CD4-positive, alpha-beta T cell treated with Interferon alpha-2 for 1 hour (primary cell): ENCODE measurements at regions not wholly inside any gene's neighbourhood (a gene's known extent, or its start where the extent isn't known, plus 50 kb on each side); places are given as distances from the start of the nearest gene placed in this dataset.
A peak's percentile ranks its signal among the peaks of the same experiment; 100 is the strongest.
"Not testable (repeated sequence)": the region's sequence is repeated elsewhere in the genome, so short reads cannot be mapped to it uniquely, and the experiment has no call there.

ENCODE experiments used
- DNase-seq, 2 donors: peaks; one replicate each; pipeline ENCODE4 v3.0.0-alpha.2; 2020 to 2022

DNA sequence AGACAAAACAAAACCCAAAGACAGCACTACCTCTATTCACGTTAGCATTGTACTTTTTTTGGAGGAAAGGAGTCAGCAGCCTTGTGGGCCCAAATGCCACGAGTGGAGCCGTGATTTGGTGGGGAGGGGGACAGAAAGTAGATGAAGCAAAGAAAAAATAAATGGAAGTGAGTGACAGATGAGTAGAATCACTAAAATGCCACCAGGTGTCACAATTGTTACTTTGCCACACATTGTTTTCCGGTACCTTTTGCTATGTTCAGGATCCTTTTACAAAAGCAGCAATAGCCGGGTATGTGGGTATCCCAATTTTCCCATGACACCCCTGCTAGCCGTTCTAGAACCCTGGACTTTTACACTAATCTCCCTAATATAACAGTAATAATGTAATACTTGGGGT, 85.0 kb upstream of the AK4 start:
- peak in 1 of 2 donors; percentile 23 for DNase-seq

- DNase-seq = no peak
Observed at GRCh38 chr1:65064981-65065380, 83.0 kb upstream of the AK4 start.

- DNase-seq = no peak
Observed at GRCh38 chr1:65065524-65066418, 82.2 kb upstream of the AK4 start.

DNA sequence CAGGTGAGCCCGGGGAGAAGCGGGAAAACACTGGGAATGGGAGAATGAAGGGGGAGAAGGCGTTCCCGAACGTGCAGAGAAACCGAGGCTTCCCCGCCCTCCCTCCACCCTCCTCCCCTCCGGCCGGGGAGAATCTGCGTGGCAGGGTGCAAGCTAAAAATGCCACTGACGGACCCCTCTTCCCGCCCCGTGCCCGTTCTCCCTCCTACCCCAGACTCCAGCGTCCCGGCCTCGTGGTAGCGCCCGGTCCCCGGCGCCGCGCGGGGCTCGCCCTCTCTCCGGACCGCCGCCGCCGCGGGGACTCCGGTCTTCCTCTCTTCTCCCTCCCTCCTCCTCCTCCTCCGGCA, 81.6 kb upstream of the AK4 start:
- DNase-seq = no peak

GRCh38 chr1:65066766-65067490, 81.1 kb upstream of the AK4 start:
- DNase-seq = peak; percentile 78 to 88

GRCh38 chr1:65067491-65068201, 80.4 kb upstream of the AK4 start:
- DNase-seq = peak; percentile 61 to 73

DNA sequence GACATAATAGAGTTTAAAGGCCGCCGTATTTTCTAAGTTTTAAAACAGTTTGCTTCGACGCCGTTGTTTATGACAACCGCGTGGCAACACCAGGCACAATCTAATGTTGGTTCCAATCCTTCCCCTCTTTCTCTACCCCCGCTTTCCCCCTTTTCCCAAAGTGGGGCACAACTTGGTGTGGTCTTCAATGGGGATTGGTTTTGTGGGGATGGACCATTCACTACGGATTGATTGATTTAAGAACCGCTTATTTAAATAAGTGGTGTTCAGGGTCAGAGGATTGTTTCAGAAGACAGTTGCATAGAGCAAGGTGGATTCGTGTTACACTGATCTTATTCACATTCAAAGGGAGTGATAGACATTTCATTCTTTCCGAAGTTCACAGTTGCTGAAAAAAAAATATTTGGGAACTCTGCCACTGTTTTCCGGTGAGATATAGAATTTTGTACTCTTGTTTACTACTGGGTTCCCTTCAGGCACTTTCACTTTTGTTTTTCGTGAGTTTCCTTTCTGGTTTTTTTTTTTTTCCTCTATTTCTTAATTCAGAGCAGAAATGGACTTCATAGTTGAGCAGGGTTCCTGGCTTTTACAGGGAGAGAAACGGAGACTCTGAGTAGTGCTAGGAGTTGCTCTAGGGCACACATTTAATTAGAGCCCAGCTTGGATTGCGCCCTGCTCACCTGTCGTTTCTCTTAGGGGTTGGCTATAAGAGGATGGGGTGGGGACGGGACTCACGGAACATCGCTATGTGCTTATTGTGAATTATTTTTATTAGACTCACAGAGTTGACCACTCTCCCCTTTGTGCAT, 79.6 kb upstream of the AK4 start:
- DNase-seq = peak; percentile 17 to 61

GRCh38 chr1:65069011-65069565, 78.9 kb upstream of the AK4 start:
- peak; percentile 18 to 54 for DNase-seq

- no peak for DNase-seq
Observed at GRCh38 chr1:65072845-65073244, 75.2 kb upstream of the AK4 start.

DNA sequence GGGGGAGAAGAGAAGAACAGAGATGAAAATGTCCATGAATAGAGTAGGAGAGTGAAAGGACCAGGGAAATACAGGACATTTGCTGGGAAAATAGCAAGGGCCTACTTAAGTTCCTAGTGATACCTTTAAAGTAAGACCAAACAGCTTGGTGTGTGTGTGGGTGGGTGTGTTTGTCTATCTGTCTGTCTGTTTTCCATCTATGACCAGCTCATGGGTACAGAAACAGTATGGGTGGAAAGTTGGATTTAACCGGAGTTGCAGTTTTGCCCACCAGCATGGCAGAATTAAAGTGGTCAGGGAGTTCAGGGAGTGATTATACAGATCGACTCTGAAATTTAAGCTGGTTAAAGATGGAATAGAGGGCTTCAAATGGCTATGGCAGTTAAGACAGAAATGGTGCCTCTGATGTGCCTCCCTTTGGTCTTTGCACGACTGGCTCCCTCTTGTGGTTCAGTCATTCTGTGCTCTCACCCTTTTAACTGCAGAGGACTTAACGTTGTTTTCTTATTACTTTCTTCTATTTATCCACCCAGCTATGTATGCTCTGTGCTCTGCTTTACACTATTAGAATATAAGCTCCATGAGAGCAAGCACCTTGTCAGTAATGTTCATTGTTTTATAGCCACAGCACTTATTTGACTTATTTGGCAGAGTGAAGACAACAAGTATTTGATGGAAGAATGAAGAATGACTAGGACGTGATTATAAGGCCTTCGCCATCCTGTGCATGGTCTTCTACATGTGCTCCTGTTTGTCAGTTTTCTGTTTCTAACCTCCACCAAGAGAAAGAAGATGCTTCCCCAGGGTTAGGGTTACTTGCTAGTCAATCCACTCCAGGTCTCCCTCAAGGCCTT, 72.7 kb upstream of the AK4 start:
- peak; percentile 74 to 84 for DNase-seq

- DNase-seq = no peak
Observed at GRCh38 chr1:65077369-65077768, 70.6 kb upstream of the AK4 start.

- no peak for DNase-seq
Observed at GRCh38 chr1:65079941-65080340, 68.1 kb upstream of the AK4 start.

GRCh38 chr1:65082346-65083040, 65.5 kb upstream of the AK4 start:
- no peak for DNase-seq

DNA sequence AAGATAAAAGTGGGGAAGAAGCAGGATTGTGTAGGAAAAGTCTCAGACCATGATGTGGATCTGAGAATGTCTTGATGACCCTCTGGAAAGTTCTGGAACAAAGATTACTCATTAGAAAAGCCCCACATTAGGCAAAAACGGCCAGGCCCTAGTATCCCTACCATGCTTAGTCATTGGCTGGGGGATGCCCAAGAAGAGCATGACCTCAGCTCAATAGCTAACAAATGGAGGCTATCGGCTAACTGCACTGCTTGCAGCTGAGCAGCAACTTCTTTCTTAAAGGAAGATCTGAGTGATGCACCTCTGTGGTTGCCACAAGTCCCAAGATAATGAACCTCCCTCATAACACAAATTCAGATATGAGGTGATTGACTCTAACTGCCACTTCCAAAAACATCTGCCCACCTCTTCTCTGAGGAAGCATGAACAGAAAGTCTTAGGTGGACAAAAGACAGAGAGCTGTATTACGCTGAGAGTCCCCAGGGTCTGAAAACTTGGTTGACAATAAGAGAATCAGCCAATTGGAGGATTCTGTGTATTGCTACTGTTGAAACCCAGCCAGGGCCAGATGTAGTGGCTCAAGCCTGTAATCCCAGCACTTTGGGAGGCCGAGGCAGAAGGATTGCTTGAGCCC, 64.6 kb upstream of the AK4 start:
- DNase-seq = peak in 1 of 2 donors; percentile 14

- no peak for DNase-seq
Observed at GRCh38 chr1:65084066-65084465, 63.9 kb upstream of the AK4 start.

DNA sequence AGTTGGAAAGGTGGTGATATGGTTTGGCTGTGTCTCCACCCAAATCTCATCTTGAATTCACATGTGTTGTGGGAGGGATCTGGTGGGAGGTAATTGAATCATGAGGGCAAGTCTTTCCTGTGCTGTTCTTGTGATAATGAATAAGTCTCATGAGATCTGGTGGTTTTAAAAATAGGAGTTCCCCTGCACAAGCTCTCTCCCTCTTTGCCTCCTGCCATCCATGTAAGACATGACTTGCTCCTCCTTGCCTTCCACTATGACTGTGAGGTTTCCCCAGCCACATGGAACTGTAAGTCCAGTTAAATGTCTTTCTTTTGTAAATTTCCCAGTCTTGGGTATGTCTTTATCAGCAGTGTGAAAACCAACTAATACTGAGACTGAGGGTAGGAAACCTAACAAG, 60.5 kb upstream of the AK4 start:
- DNase-seq = not testable (repeated sequence)

- no peak for DNase-seq
Observed at GRCh38 chr1:65090406-65090805, 57.6 kb upstream of the AK4 start.

DNA sequence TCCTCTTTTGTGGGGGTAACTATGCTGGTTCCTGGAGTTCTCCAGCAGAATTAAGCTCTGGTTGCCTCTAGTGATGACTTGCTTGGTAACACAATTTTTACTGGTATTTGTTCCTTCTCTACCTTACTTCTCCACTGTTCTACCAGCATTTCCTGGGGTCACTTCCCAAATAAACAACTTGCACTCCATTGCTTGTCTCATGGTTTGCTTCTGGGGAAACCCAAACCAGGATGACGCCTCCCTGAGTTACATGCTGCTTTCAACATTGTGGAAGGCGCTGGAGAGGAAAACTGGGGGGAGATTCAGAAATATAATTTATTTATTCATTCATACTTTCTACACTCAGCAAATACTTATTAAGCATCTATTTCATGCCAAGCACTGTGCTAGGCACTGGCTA, 55.3 kb upstream of the AK4 start:
- DNase-seq = no peak

GRCh38 chr1:65097076-65097475, 50.9 kb upstream of the AK4 start:
- DNase-seq = no peak
